Sigmoid colon (tissue), 6 donors: ENCODE measurements at regions not wholly inside any gene's neighbourhood (a gene's known extent, or its start where the extent isn't known, plus 50 kb on each side); places are given as distances from the start of the nearest gene placed in this dataset.
"Not testable (repeated sequence)": the region's sequence is repeated elsewhere in the genome, so short reads cannot be mapped to it uniquely, and the experiment has no call there.

Experiments
- DNase-seq: peaks from one replicate; pipeline ENCODE4 v3.0.0-alpha.2; 2019
- H3K27ac ChIP-seq, 4 donors: fragments of 200-600 bp; sonication (generic); one replicate each; pipeline ENCODE4 v1.5.1; 2016 to 2019; ENCODE audit warnings: mild to moderate bottlenecking in 1 of 4
- H3K27me3 ChIP-seq, 3 donors: fragments of 200-600 bp; sonication (generic); one replicate each; pipeline ENCODE4 v1.5.1; 2019; ENCODE audit warnings: mild to moderate bottlenecking in 1 of 3
- H3K36me3 ChIP-seq, 4 donors: fragments of 200-600 bp; sonication (generic); one replicate each; pipeline ENCODE4 v1.5.1; 2016 to 2019
- H3K4me1 ChIP-seq, 4 donors: fragments of 200-600 bp; sonication (generic); one replicate each; pipeline ENCODE4 v1.5.1; 2017 to 2019
- H3K4me3 ChIP-seq, 4 donors: fragments of 200-600 bp; sonication (generic); one replicate each; pipeline ENCODE4 v1.5.1; 2017 to 2019; ENCODE audit warnings: mild to moderate bottlenecking in 2 of 4, moderate library complexity in 1 of 4
- H3K9me3 ChIP-seq, 4 donors: fragments of 200-600 bp in 3 of 4; sonication (generic) in 3 of 4; one replicate each; pipeline versions ENCODE4 v1.5.1 to v1.6.1; 2013 to 2019
- CTCF ChIP-seq, 4 experiments: fragments of 450-650 bp in 3 of 4; fragments of 200-600 bp in 1 of 4; IDR thresholded peaks; one replicate each; pipeline ENCODE4 v1.5.1; 2016 to 2019; ENCODE audit warnings: antibody characterized with exemption in 4 of 4, mild to moderate bottlenecking in 3 of 4, moderate library complexity in 2 of 4
- EP300 ChIP-seq, 4 donors: sonication (generic); formaldehyde crosslinking; IDR thresholded peaks; one replicate each; pipeline ENCODE4 v1.6.1; 2017; ENCODE audit warnings: antibody characterized with exemption in 4 of 4
- POLR2A ChIP-seq, 2 donors: fragments of 450-650 bp; IDR thresholded peaks; one replicate each; pipeline ENCODE4 v1.6.1; 2016; ENCODE audit warnings: antibody characterized with exemption in 2 of 2, mild to moderate bottlenecking in 2 of 2, moderate library complexity in 2 of 2
- POLR2AphosphoS5 ChIP-seq, 4 donors: sonication (generic); formaldehyde crosslinking; IDR thresholded peaks; one replicate each; pipeline ENCODE4 v1.6.1; 2017; ENCODE audit warnings: antibody characterized with exemption in 4 of 4
- WGBS, 2 donors: extraction: QIAGEN DNeasy Blood & Tissue Kit; methylation state at CpG; one replicate each; pipeline ENCODE4 v1.1.7; 2013; 5-methylcytosine and 5-hydroxymethylcytosine counted together
- intact Hi-C: fragments of 100-400 bp; cut with DNase I; formaldehyde crosslinking; loops from one replicate; pipeline ENCODE4 v1.15.1; 2023
- donor health status: healthy with polysubstance abuse.
- donor health status: healthy.

GRCh38 chr14:30468354-30468753 is 90.6 kb upstream of the G2E3 start:
- Histone ChIP-seq H3K9me3 (no peaks in the 10 kb centered on the region), H3K4me3 (no peak overlapping the region), H3K4me1 (no peaks in the 10 kb centered on the region), H3K27ac (no peak overlapping the region), H3K36me3 (no peaks in the 10 kb centered on the region), H3K27me3 (no peaks in the 10 kb centered on the region)
- TF ChIP-seq EP300 (IDR thresholded peaks at IDR 0.05) (no peak), CTCF (IDR thresholded peaks at IDR 0.05) (no peak)
- intact Hi-C loops, result no loop called here
- WGBS, 2 donors, result 73 to 83% methylated on average over 4 of the region's 4 CpGs
- no peak for DNase-seq

- intact Hi-C loops, result no loop called here
- no peak for DNase-seq
- Histone ChIP-seq H3K27me3 (no peaks in the 10 kb centered on the region), H3K4me1 (no peaks in the 10 kb centered on the region), H3K4me3 (no peak overlapping the region), H3K27ac (no peak overlapping the region), H3K36me3 (no peaks in the 10 kb centered on the region), H3K9me3 (no peaks in the 10 kb centered on the region)
- TF ChIP-seq POLR2AphosphoS5 (IDR thresholded peaks at IDR 0.05) (no peak), CTCF (IDR thresholded peaks at IDR 0.05) (no peak), EP300 (IDR thresholded peaks at IDR 0.05) (no peak), POLR2A (IDR thresholded peaks at IDR 0.05) (no peak)
These were observed 87.0 kb upstream of the G2E3 start for GRCh38 chr14:30471980-30472379.

- H3K27ac ChIP-seq, intact Hi-C loops, H3K9me3 ChIP-seq, H3K27me3 ChIP-seq, DNase-seq, H3K4me3 ChIP-seq, H3K36me3 ChIP-seq, H3K4me1 ChIP-seq: not testable (repeated sequence)
- 92% methylated on average over 32 to 33 of the region's 36 CpGs for WGBS, 2 donors
These were observed 84.9 kb upstream of the G2E3 start for GRCh38 chr14:30473846-30474696.

- Histone ChIP-seq H3K4me3 (no peak overlapping the region), H3K4me1 (no peaks in the 10 kb centered on the region), H3K27me3 (no peaks in the 10 kb centered on the region), H3K36me3 (no peaks in the 10 kb centered on the region), H3K9me3 (no peaks in the 10 kb centered on the region), H3K27ac (no peak overlapping the region)
- TF ChIP-seq CTCF (IDR thresholded peaks at IDR 0.05) (no peak), POLR2A (IDR thresholded peaks at IDR 0.05) (no peak), EP300 (IDR thresholded peaks at IDR 0.05) (no peak), POLR2AphosphoS5 (IDR thresholded peaks at IDR 0.05) (no peak)
- intact Hi-C loops, result no loop called here
- 78 to 88% methylated on average over 1 of the region's 1 CpG for WGBS, 2 donors
- DNase-seq, result no peak
These were observed 76.7 kb upstream of the G2E3 start for GRCh38 chr14:30482276-30482675.

GRCh38 chr14:30484201-30484600 is 74.8 kb upstream of the G2E3 start:
- Histone ChIP-seq H3K36me3 (no peaks in the 10 kb centered on the region), H3K27ac (no peak overlapping the region), H3K4me1 (no peaks in the 10 kb centered on the region), H3K27me3 (no peaks in the 10 kb centered on the region), H3K9me3 (no peaks in the 10 kb centered on the region), H3K4me3 (no peak overlapping the region)
- no peak for DNase-seq
- TF ChIP-seq POLR2AphosphoS5 (IDR thresholded peaks at IDR 0.05) (no peak), CTCF (IDR thresholded peaks at IDR 0.05) (no peak), POLR2A (IDR thresholded peaks at IDR 0.05) (no peak), EP300 (IDR thresholded peaks at IDR 0.05) (no peak)
- intact Hi-C loops, result no loop called here
- WGBS, 2 donors, result 73 to 81% methylated on average over 3 of the region's 3 CpGs
